Lower lobe of right lung (tissue), 2 donors: ENCODE measurements at regions not wholly inside any gene's neighbourhood (a gene's known extent, or its start where the extent isn't known, plus 50 kb on each side); places are given as distances from the start of the nearest gene placed in this dataset.

Source experiments
- ATAC-seq, 2 donors: fragments of 200-7000 bp; cut with Tn5 transposase; one replicate each; pipeline ENCODE4 v1.9.1; 2020 to 2022; ENCODE audit warnings: mild to moderate bottlenecking in 2 of 2, moderate library complexity in 2 of 2
- DNase-seq: peaks from one replicate; pipeline ENCODE4 v3.0.0-alpha.2; 2020
- H3K27ac ChIP-seq: fragments of 200-600 bp; one replicate; pipeline ENCODE4 v1.8.0; 2022
- H3K27me3 ChIP-seq: fragments of 200-600 bp; one replicate; pipeline ENCODE4 v1.8.0; 2022; ENCODE audit warnings: low read depth
- H3K36me3 ChIP-seq: fragments of 200-600 bp; one replicate; pipeline ENCODE4 v1.8.0; 2022; ENCODE audit warnings: mild to moderate bottlenecking
- H3K4me1 ChIP-seq: fragments of 200-600 bp; one replicate; pipeline ENCODE4 v1.8.0; 2022
- H3K4me3 ChIP-seq: fragments of 200-600 bp; one replicate; pipeline ENCODE4 v1.8.0; 2022; ENCODE audit warnings: mild to moderate bottlenecking
- H3K9me3 ChIP-seq: fragments of 200-600 bp; one replicate; pipeline ENCODE4 v1.8.0; 2022
- CTCF ChIP-seq: fragments of 200-600 bp; IDR thresholded peaks from one replicate; pipeline ENCODE4 v1.8.0; 2022; ENCODE audit warnings: antibody characterized with exemption, mild to moderate bottlenecking
- intact Hi-C: fragments of 100-400 bp; cut with DNase I; formaldehyde crosslinking; loops from one replicate; pipeline ENCODE4 v1.11.0; 2022
- donor health status: DM: no; HTN: yes; CAD: no; lungs with severe emphysema.

DNA sequence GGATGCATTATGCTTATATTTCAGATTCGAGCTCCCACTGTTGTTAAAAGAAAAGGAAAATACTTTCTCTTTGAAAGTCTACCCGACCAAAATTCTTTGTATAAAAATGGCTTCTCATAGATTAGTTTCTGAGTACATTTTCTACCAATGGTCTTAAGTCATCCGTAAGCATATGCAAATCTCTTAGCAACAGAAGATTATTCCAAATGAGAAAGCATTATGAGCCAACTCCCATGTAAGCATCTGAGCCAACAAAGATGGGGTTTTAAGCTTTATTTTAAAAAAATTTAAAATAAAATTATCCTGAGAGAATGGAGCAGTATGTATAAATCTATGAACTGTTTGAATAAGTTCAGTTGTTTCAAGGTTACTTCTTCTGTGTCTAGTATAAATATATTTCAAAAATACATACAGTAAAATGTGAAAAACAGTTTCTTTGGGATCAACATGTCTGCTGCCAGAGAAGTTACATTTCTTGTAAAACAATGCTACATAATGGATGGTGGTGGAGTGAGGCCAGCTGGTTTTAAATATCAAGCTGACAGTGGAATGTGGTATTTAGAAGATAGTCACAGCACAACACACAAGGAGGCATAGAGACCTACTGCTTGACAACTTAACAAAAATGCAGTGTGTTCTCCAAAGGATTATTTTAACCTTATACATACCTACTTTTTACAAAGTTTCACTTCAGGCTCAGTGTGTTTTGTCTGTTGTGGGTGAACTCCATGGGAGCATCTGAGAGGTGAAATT is 199.5 kb upstream of the DIPK2B start:
- H3K27me3 ChIP-seq, result no peaks in the 10 kb centered on the region
- H3K4me1 ChIP-seq, result no peaks in the 10 kb centered on the region
- DNase-seq (no peak), ATAC-seq (no peak)
- H3K27ac ChIP-seq, result no peak overlapping the region
- H3K9me3 ChIP-seq, result no peaks in the 10 kb centered on the region
- H3K4me3 ChIP-seq, result no peak overlapping the region
- intact Hi-C loops, result no loop called here
- H3K36me3 ChIP-seq, result no peaks in the 10 kb centered on the region
- no peak for TF ChIP-seq CTCF

DNA sequence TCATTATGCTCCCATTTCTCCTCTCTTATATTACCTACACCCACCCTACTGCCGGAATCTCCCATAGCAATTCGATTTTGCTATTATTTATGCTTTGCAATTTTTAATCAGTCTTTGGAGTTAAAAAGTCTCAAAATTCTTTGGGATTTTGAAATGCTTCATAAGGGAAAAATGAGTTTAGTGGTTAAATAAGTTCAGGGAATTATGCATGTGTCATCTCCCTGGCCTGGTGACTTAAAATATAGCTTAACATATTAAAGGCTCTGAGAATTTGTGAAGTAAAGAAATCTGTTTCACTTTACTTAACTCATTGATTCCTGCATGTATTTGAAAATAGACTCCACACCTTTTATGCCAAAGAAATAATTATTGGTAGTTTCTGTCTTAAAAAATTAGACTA is 185.1 kb upstream of the DIPK2B start:
- H3K4me1 ChIP-seq, result no peaks in the 10 kb centered on the region
- H3K4me3 ChIP-seq, result no peak overlapping the region
- no peaks in the 10 kb centered on the region for H3K9me3 ChIP-seq
- no peaks in the 10 kb centered on the region for H3K27me3 ChIP-seq
- no peak for DNase-seq
- intact Hi-C loops, result no loop called here
- TF ChIP-seq CTCF, result no peak
- H3K36me3 ChIP-seq, result no peaks in the 10 kb centered on the region
- ATAC-seq, result no peak
- H3K27ac ChIP-seq, result no peak overlapping the region

- H3K27me3 ChIP-seq, result no peaks in the 10 kb centered on the region
- TF ChIP-seq CTCF, result no peak
- H3K27ac ChIP-seq, result no peak overlapping the region
- no peak overlapping the region for H3K4me3 ChIP-seq
- ATAC-seq (no peak), DNase-seq (no peak)
- H3K4me1 ChIP-seq, result no peaks in the 10 kb centered on the region
- H3K9me3 ChIP-seq, result no peaks in the 10 kb centered on the region
- H3K36me3 ChIP-seq, result no peaks in the 10 kb centered on the region
- intact Hi-C loops, result no loop called here
Measured at GRCh38 chrX:45381841-45382240, 181.2 kb upstream of the DIPK2B start.

- H3K36me3 ChIP-seq, result no peaks in the 10 kb centered on the region
- H3K27me3 ChIP-seq, result no peaks in the 10 kb centered on the region
- H3K4me1 ChIP-seq, result no peaks in the 10 kb centered on the region
- DNase-seq (no peak), ATAC-seq (no peak)
- no peak overlapping the region for H3K4me3 ChIP-seq
- no peaks in the 10 kb centered on the region for H3K9me3 ChIP-seq
- intact Hi-C loops, result no loop called here
- H3K27ac ChIP-seq, result no peak overlapping the region
- no peak for TF ChIP-seq CTCF
Measured at GRCh38 chrX:45381366-45381765, 180.7 kb upstream of the DIPK2B start.

- H3K27ac ChIP-seq, result no peak overlapping the region
- intact Hi-C loops, result no loop called here
- H3K27me3 ChIP-seq, result no peaks in the 10 kb centered on the region
- no peaks in the 10 kb centered on the region for H3K4me1 ChIP-seq
- TF ChIP-seq CTCF, result no peak
- no peaks in the 10 kb centered on the region for H3K9me3 ChIP-seq
- DNase-seq (no peak), ATAC-seq (no peak)
- H3K4me3 ChIP-seq, result no peak overlapping the region
- no peaks in the 10 kb centered on the region for H3K36me3 ChIP-seq
Measured at GRCh38 chrX:45379236-45379635, 178.6 kb upstream of the DIPK2B start.
